ENCODE measurements at regions not wholly inside any gene's neighbourhood (a gene's known extent, or its start where the extent isn't known, plus 50 kb on each side); places are given as distances from the start of the nearest gene placed in this dataset.

DNA sequence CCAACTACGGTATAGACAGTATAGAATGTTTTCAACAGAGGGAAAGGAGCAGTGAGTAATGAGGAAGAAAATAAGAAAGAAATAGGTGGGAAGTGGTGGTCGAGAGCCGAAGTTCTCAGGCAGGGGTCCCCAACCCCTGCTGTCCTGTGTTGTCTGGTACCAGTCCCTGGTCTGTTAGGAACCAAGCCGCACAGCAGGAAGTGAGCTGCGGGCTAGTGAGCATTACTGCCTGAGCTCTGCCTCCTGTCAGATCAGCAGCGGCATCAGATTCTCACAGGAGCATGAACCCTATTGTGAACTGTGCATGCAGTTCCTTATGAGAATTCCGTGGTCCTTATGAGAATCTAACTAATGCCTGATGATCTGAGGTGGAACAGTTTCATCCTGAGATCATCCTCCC, 107.3 kb upstream of the PTPRR start:
- Histone ChIP-seq H3K27ac (no peak overlapping the region), H3K4me3 (no peak overlapping the region), H3K4me1 (no peaks in the 10 kb centered on the region), H3K36me3 (no peaks in the 10 kb centered on the region), H3K9me3 (no peaks in the 10 kb centered on the region), H3K27me3 (no peaks in the 10 kb centered on the region)
- intact Hi-C loops (cut with DNase I) = no loop called here
- DNase-seq = no peak
- WGBS, 2 donors = 58 to 69% methylated on average over 5 to 7 of the region's 7 CpGs
- TF ChIP-seq CTCF (IDR thresholded peaks at IDR 0.05) (no peak), POLR2A (IDR thresholded peaks at IDR 0.05) (no peak)

DNA sequence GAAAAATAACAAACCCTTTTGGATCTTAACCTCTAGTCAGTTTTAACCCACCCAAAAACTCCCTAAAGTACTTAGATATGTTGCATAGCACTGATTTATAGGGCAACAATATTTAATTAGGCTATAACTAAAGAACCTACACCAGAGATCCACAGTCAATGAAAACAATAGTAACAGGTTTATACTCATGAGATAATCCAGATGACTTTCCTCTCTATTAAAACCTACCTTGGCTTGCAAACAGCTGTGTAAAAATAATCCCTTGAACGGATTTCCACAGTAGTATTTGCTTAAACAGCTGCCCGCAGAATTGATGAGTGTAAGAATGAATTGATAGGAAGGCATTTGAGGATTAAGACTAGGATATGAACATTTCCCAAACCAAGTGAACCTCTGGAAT, 104.3 kb upstream of the PTPRR start:
- Histone ChIP-seq H3K4me3 (no peak overlapping the region), H3K9me3 (no peaks in the 10 kb centered on the region), H3K4me1 (no peaks in the 10 kb centered on the region), H3K27me3 (no peaks in the 10 kb centered on the region), H3K27ac (no peak overlapping the region), H3K36me3 (no peaks in the 10 kb centered on the region)
- WGBS, 2 donors = 23 to 46% methylated on average over 2 of the region's 2 CpGs
- DNase-seq = no peak
- intact Hi-C loops (cut with DNase I) = no loop called here
- TF ChIP-seq CTCF (IDR thresholded peaks at IDR 0.05) (no peak), POLR2A (IDR thresholded peaks at IDR 0.05) (no peak)

DNA sequence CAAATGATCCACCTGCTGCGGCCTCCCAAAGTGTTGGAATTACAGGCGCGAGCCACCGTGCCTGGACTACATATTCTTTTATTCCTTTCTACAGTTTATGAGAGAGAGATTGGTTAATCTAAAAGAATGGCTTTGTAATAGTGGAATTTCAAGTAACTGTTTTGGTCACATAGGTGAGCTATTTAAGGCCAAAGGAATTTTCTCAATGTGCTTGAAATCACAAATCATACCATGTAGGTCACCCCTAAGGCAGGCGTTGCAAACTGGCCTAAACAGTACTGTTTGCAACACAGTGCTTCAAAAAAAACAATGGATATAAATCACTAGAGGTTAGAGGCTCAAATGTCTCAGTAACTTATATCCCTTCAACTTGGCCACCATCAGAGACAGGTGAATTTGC, 103.7 kb upstream of the PTPRR start:
- TF ChIP-seq CTCF (IDR thresholded peaks at IDR 0.05) = no peak
- TF ChIP-seq POLR2A (IDR thresholded peaks at IDR 0.05) = no peak
- 66 to 95% methylated on average over 5 of the region's 5 CpGs for WGBS, 2 donors
- Histone ChIP-seq H3K36me3 (no peaks in the 10 kb centered on the region), H3K27ac (no peak overlapping the region), H3K9me3 (no peaks in the 10 kb centered on the region), H3K4me3 (no peak overlapping the region), H3K4me1 (no peaks in the 10 kb centered on the region), H3K27me3 (no peaks in the 10 kb centered on the region)
- intact Hi-C loops (cut with DNase I) = no loop called here
- DNase-seq = no peak

DNA sequence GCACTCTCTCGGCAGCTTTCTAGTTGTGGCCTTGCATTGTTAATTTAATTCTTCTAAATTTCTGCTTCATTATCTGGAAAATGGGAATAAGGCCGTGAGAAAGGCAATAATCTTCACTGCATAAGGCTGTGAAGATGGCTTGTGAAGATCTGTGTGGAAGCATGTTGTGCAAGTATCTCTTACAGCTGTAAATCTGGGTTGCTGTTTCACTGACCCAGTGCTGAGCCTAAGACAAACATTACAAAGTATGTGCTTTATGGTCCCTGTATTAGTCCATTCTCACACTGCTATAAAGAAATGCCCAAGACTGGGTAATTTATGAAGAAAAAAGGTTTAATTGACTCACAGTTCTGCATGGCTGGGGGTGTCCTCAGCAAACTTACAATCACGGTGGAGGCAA, 101.0 kb upstream of the PTPRR start:
- no peak overlapping the region for H3K27ac ChIP-seq

GRCh38 chr12:71019282-71019831, 98.8 kb upstream of the PTPRR start:
- no peaks in the 10 kb centered on the region for H3K4me1 ChIP-seq
- 53 to 70% methylated on average over 4 to 6 of the region's 6 CpGs for WGBS, 2 donors
- no peaks in the 10 kb centered on the region for H3K27me3 ChIP-seq
- H3K27ac ChIP-seq = no peak overlapping the region
- no peak overlapping the region for H3K4me3 ChIP-seq
- TF ChIP-seq POLR2A (IDR thresholded peaks at IDR 0.05) = no peak
- TF ChIP-seq CTCF (IDR thresholded peaks at IDR 0.05) = no peak
- no peak for DNase-seq
- intact Hi-C loops (cut with DNase I) = no loop called here
- no peaks in the 10 kb centered on the region for H3K9me3 ChIP-seq
- no peaks in the 10 kb centered on the region for H3K36me3 ChIP-seq

More for the DNA sequence above, 101.0 kb upstream of the PTPRR start:
- 56 to 65% methylated on average over 3 of the region's 3 CpGs for WGBS, 2 donors
- TF ChIP-seq CTCF (IDR thresholded peaks at IDR 0.05) (no peak), POLR2A (IDR thresholded peaks at IDR 0.05) (no peak)
- intact Hi-C loops (cut with DNase I) = no loop called here
- H3K4me3 ChIP-seq = no peak overlapping the region
- no peak for DNase-seq
- H3K27me3 ChIP-seq = no peaks in the 10 kb centered on the region
- no peaks in the 10 kb centered on the region for H3K36me3 ChIP-seq
- no peaks in the 10 kb centered on the region for H3K9me3 ChIP-seq
- H3K4me1 ChIP-seq = no peaks in the 10 kb centered on the region
